ENCODE measurements at regions not wholly inside any gene's neighbourhood (a gene's known extent, or its start where the extent isn't known, plus 50 kb on each side); places are given as distances from the start of the nearest gene placed in this dataset.

- TF ChIP-seq EZH2phosphoT487 (IDR thresholded peaks at IDR 0.05) (no peak), CTCF (IDR thresholded peaks at IDR 0.05) (no peak), EZH2 (IDR thresholded peaks at IDR 0.05) (no peak)
These were observed 189.0 kb downstream of the BCAS1 start for GRCh38 chr20:53881362-53881761.

Measured in neural progenitor cell (in vitro differentiated cells).